A673 (cell line): ENCODE measurements at regions not wholly inside any gene's neighbourhood (a gene's known extent, or its start where the extent isn't known, plus 50 kb on each side); places are given as distances from the start of the nearest gene placed in this dataset.

Experiments used
- BruUV-seq: library from RNA; stranded (reverse); fragments of 400-500 nt; replicated peaks from 2 replicates; lab custom pipeline; 2021; lab: Mats Ljungman, UMichigan
- CTCF ChIA-PET: fragments of 300-600 bp; sonication (Branson Sonifier 250); formaldehyde crosslinking; loops from one replicate; lab custom pipeline; 2022; ENCODE audit warnings: antibody characterized with exemption; lab: Charles Lee
- POLR2A ChIA-PET: fragments of 300-600 bp; sonication (Branson Sonifier 250); formaldehyde crosslinking; loops from one replicate; lab custom pipeline; 2022; ENCODE audit warnings: antibody characterized with exemption; ENCODE audit not compliant: low non-redundant PET; lab: Charles Lee
- DNase-seq: peaks from one replicate; pipeline ENCODE4 v3.0.0-alpha.2; 2015; ENCODE audit warnings: low spot score
- H3K27ac ChIP-seq: fragments of 200-600 bp; sonication (generic); 2 replicates; pipeline ENCODE4 v1.5.1; 2016; ENCODE audit warnings: mixed run types, low read depth, mild to moderate bottlenecking, mixed read lengths, antibody characterized with exemption, low read length; ENCODE audit not compliant: poor library complexity, severe bottlenecking
- H3K27me3 ChIP-seq: fragments of 200-600 bp; sonication (generic); replicated peaks from 2 replicates; pipeline ENCODE4 v1.6.1; 2017; ENCODE audit warnings: mixed run types, low read depth, mild to moderate bottlenecking, mixed read lengths, antibody characterized with exemption, low read length; ENCODE audit not compliant: insufficient read depth, poor library complexity
- H3K36me3 ChIP-seq: fragments of 200-600 bp; sonication (generic); 2 replicates; pipeline ENCODE4 v1.6.1; 2016; ENCODE audit warnings: mixed run types, mild to moderate bottlenecking, mixed read lengths, antibody characterized with exemption, low read length; ENCODE audit not compliant: insufficient read depth, poor library complexity, severe bottlenecking
- H3K4me1 ChIP-seq: fragments of 200-600 bp; sonication (generic); 2 replicates; pipeline ENCODE4 v1.6.1; 2017; ENCODE audit warnings: mixed run types, mild to moderate bottlenecking, mixed read lengths, antibody characterized with exemption, low read length; ENCODE audit not compliant: insufficient read depth, poor library complexity, severe bottlenecking
- H3K4me3 ChIP-seq: fragments of 200-600 bp; sonication (generic); 2 replicates; pipeline ENCODE4 v1.5.1; 2016; ENCODE audit warnings: low read depth, mixed run types, mild to moderate bottlenecking, mixed read lengths, low read length; ENCODE audit not compliant: poor library complexity, severe bottlenecking
- H3K9me3 ChIP-seq: fragments of 200-600 bp; sonication (generic); 2 replicates; pipeline ENCODE4 v1.6.1; 2016; ENCODE audit warnings: mixed run types, low read depth, mild to moderate bottlenecking, mixed read lengths, antibody characterized with exemption, low read length; ENCODE audit not compliant: poor library complexity, severe bottlenecking
- EZH2 ChIP-seq: fragments of 200-600 bp; sonication (generic); IDR thresholded peaks from 2 replicates; pipeline ENCODE4 v1.6.1; 2017; ENCODE audit warnings: borderline replicate concordance, low read depth, mild to moderate bottlenecking, mixed read lengths, antibody characterized with exemption, low read length; ENCODE audit not compliant: poor library complexity, severe bottlenecking
- intact Hi-C: fragments of 100-400 bp; cut with micrococcal nuclease; formaldehyde crosslinking; loops from one replicate; pipeline ENCODE4 v1.10.0; 2022; ENCODE audit not compliant: unreplicated experiment
- TF ChIP-seq, protein P1 (sequence below): fragments of 300-800, 200-600 bp; sonication (generic); conservative IDR thresholded peaks from 2 replicates; pipeline ENCODE4 v1.5.1; 2017; ENCODE audit warnings: low read depth, mild to moderate bottlenecking, antibody characterized with exemption, low read length, moderate library complexity, mixed read lengths

GRCh38 chr14:22096514-22096895 is 422.9 kb upstream of the OR4E1 start:
- TF ChIP-seq, protein P1, sequence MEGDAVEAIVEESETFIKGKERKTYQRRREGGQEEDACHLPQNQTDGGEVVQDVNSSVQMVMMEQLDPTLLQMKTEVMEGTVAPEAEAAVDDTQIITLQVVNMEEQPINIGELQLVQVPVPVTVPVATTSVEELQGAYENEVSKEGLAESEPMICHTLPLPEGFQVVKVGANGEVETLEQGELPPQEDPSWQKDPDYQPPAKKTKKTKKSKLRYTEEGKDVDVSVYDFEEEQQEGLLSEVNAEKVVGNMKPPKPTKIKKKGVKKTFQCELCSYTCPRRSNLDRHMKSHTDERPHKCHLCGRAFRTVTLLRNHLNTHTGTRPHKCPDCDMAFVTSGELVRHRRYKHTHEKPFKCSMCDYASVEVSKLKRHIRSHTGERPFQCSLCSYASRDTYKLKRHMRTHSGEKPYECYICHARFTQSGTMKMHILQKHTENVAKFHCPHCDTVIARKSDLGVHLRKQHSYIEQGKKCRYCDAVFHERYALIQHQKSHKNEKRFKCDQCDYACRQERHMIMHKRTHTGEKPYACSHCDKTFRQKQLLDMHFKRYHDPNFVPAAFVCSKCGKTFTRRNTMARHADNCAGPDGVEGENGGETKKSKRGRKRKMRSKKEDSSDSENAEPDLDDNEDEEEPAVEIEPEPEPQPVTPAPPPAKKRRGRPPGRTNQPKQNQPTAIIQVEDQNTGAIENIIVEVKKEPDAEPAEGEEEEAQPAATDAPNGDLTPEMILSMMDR, result no peak
- no peak for TF ChIP-seq EZH2
- CTCF ChIA-PET, result no interaction called here
- intact Hi-C loops, result no loop called here
- H3K9me3 ChIP-seq, result no peaks in the 10 kb centered on the region
- POLR2A ChIA-PET, result no interaction called here
- H3K27me3 ChIP-seq, result no peaks in the 10 kb centered on the region
- H3K27ac ChIP-seq, result no peak overlapping the region
- BruUV-seq, result no TSS peak
- no peak overlapping the region for H3K4me3 ChIP-seq
- no peak for DNase-seq
- no peaks in the 10 kb centered on the region for H3K36me3 ChIP-seq
- peaks cover 4% of the 10 kb centered on the region for H3K4me1 ChIP-seq

DNA sequence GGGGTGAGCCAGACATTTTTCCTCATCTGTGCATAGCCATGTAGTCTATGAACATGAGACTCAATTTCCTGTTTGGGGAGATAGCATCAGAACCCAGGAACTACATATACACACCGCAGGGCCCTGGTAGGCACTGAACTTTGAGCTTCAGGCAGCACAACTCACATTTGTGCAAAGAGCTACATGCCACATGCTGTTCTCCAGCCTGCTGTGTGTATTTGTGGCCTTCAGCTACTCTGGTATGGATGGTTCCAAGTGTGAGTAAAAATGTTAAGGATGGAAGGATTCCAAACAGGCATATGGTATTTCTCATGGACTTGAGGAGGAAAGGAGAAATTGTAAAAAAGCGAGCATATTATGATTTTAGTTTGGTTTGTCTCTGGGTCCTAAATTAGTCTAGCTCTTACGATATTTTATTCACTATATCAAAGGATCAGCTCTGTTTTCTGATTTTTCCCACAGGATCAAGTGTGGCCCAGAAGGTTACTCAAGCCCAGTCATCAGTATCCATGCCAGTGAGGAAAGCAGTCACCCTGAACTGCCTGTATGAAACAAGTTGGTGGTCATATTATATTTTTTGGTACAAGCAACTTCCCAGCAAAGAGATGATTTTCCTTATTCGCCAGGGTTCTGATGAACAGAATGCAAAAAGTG is 422.4 kb upstream of the OR4E1 start:
- no TSS peak for BruUV-seq
- Histone ChIP-seq H3K9me3 (no peaks in the 10 kb centered on the region), H3K4me3 (no peak overlapping the region), H3K4me1 (peaks cover 4% of the 10 kb centered on the region), H3K36me3 (no peaks in the 10 kb centered on the region), H3K27me3 (no peaks in the 10 kb centered on the region), H3K27ac (no peak overlapping the region)
- TF ChIP-seq EZH2, result no peak
- TF ChIP-seq, protein P1, result no peak
- intact Hi-C loops, result no loop called here
- ChIA-PET POLR2A (interaction anchor here (0.8 kb wide), 1 partner anchor 9 kb away, joined by 5 read pairs; no protein-coding TSS in a partner anchor), CTCF (interaction anchor here (0.5 kb wide), 1 partner anchor 714 kb away, joined by 4 read pairs; no protein-coding TSS in a partner anchor)
- no peak for DNase-seq

DNA sequence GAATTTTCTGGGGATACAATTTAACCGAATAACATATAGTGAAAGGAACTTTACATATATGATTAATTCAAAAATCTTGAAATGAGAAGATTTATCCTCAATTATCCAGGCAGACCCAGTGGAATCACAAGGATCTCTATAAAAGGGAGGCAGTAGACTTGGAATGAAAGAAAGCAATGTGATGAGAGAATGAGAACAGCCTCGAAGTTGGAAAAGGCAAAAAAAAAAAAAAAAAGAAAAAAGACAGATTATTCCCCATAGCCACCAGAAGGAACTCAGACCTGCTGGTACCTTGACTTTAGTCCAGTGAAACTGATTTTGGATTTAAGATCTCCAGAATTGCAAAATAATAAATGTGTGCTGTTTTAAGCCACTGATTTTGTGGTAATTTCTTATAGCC is 416.3 kb upstream of the OR4E1 start:
- Histone ChIP-seq H3K27me3 (no peaks in the 10 kb centered on the region), H3K9me3 (no peaks in the 10 kb centered on the region), H3K36me3 (no peaks in the 10 kb centered on the region), H3K4me1 (no peaks in the 10 kb centered on the region), H3K27ac (no peak overlapping the region), H3K4me3 (no peak overlapping the region)
- ChIA-PET CTCF (interaction anchor here (0.7 kb wide), 1 partner anchor 1109 kb away, joined by 7 read pairs; no protein-coding TSS in a partner anchor), POLR2A (no interaction called here)
- DNase-seq, result no peak
- no TSS peak for BruUV-seq
- intact Hi-C loops, result no loop called here
- no peak for TF ChIP-seq EZH2
- TF ChIP-seq, protein P1, result no peak
